Ishikawa (cell line): ENCODE measurements at regions not wholly inside any gene's neighbourhood (a gene's known extent, or its start where the extent isn't known, plus 50 kb on each side); places are given as distances from the start of the nearest gene placed in this dataset.

ENCODE experiments used
- RAD21 ChIP-seq: IDR thresholded peaks from 2 replicates; pipeline ENCODE4 v1.6.1; 2012; ENCODE audit warnings: low read depth
- TAF1 ChIP-seq: IDR thresholded peaks from 2 replicates; pipeline ENCODE4 v1.6.1; 2012; ENCODE audit warnings: low read depth, mild to moderate bottlenecking
- TEAD4 ChIP-seq: IDR thresholded peaks from 2 replicates; pipeline ENCODE4 v1.6.1; 2012

DNA sequence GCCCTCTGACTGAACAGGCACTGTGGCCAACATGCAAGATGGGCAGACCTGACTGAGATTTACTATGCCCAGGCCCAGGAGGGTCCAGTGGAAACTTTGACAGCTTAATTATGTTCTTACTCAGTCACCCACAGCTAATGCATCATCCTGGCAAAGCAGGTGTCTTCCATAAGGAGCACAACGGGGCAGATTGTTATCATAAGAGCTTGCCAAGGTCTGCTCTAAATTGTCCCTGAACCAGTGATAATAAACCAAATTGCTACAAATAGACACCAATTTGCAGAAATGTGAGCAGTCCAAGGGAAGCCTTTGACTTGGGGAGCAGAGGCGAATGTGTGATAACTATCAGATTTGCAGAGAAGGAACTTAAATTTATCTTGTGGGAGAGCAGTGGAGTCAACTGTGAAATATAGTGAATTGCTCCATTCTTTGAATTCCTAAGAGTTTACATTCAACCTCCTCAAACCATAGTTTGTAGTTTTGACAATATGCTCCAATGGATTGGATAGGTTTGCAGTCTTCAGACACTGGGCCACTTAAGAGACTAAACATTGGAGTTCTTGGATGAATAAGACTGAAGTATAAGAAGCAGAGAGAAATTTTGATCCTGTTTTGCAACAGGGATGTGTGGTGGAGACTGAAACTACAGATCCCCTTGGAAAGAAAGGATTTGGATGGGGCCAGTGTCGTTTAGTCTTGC lies 494.7 kb downstream of the CCSER2 start:
- TF ChIP-seq TEAD4: no peak
- no peak for TF ChIP-seq RAD21
- no peak for TF ChIP-seq TAF1
